ENCODE measurements at regions not wholly inside any gene's neighbourhood (a gene's known extent, or its start where the extent isn't known, plus 50 kb on each side); places are given as distances from the start of the nearest gene placed in this dataset.
"Not testable (repeated sequence)": the region's sequence is repeated elsewhere in the genome, so short reads cannot be mapped to it uniquely, and the experiment has no call there.

GRCh38 chr5:40453689-40454088, 226.0 kb upstream of the PTGER4 start:
- no peak for DNase-seq

GRCh38 chr5:40452874-40453624, 226.7 kb upstream of the PTGER4 start:
- DNase-seq, result no peak

- no peak for DNase-seq
Observed at GRCh38 chr5:40447438-40447837, 232.3 kb upstream of the PTGER4 start.

GRCh38 chr5:40446910-40447309, 232.8 kb upstream of the PTGER4 start:
- DNase-seq, result no peak

GRCh38 chr5:40442346-40442745, 237.4 kb upstream of the PTGER4 start:
- DNase-seq, result no peak

GRCh38 chr5:40441733-40442132, 238.0 kb upstream of the PTGER4 start:
- DNase-seq, result no peak

- DNase-seq, result no peak
Observed at GRCh38 chr5:40440746-40441145, 239.0 kb upstream of the PTGER4 start.

GRCh38 chr5:40439103-40439502, 240.6 kb upstream of the PTGER4 start:
- not testable (repeated sequence) for DNase-seq

- DNase-seq, result not testable (repeated sequence)
Observed at GRCh38 chr5:40438646-40439045, 241.1 kb upstream of the PTGER4 start.

GRCh38 chr5:40437452-40437861, 242.3 kb upstream of the PTGER4 start:
- no peak for DNase-seq

GRCh38 chr5:40436535-40437237, 243.0 kb upstream of the PTGER4 start:
- DNase-seq, result no peak

GRCh38 chr5:40435706-40436105, 244.0 kb upstream of the PTGER4 start:
- not testable (repeated sequence) for DNase-seq

- DNase-seq, result no peak
Observed at GRCh38 chr5:40432836-40433235, 246.9 kb upstream of the PTGER4 start.

GRCh38 chr5:40431734-40432133, 248.0 kb upstream of the PTGER4 start:
- no peak for DNase-seq

- no peak for DNase-seq
Observed at GRCh38 chr5:40430101-40430710, 249.5 kb upstream of the PTGER4 start.

GRCh38 chr5:40429258-40430100, 250.2 kb upstream of the PTGER4 start:
- no peak for DNase-seq

GRCh38 chr5:40428815-40429214, 250.9 kb upstream of the PTGER4 start:
- no peak for DNase-seq

- DNase-seq, result no peak
Observed at GRCh38 chr5:40428126-40428525, 251.6 kb upstream of the PTGER4 start.

- DNase-seq, result not testable (repeated sequence)
Observed at GRCh38 chr5:40417046-40417810, 262.5 kb upstream of the PTGER4 start.

GRCh38 chr5:40416588-40416987, 263.1 kb upstream of the PTGER4 start:
- DNase-seq, result no peak

- no peak for DNase-seq
Observed at GRCh38 chr5:40416098-40416497, 263.6 kb upstream of the PTGER4 start.

- no peak for DNase-seq
Observed at GRCh38 chr5:40414922-40415321, 264.8 kb upstream of the PTGER4 start.

Data from NCI-H1417 (cell line).